ENCODE measurements at regions not wholly inside any gene's neighbourhood (a gene's known extent, or its start where the extent isn't known, plus 50 kb on each side); places are given as distances from the start of the nearest gene placed in this dataset.

DNA sequence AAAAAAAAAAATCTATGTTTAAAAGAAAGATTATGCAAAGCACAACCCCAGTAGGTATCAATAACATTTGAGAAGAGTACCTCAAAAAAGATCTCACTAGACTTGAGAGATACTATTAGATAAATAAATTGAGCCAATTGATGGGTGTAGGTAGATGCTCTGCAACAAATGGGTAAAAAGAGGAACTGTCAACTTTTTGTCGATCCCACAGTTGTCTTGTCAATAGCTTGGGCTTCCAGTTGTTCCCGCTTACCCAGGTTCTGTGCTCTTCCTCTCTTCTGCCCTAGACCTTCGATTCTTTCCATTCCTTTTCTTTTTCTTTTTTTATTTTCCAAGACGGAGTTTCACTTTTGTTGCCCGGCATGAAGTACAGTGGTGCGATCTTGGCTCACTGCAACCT, 226.9 kb downstream of the SOX4 start:
- TF ChIP-seq YY1 (IDR thresholded peaks at IDR 0.05) (no peak), RXRA (IDR thresholded peaks at IDR 0.05) (no peak), ATF3 (IDR thresholded peaks at IDR 0.05) (no peak), FOXA2 (IDR thresholded peaks at IDR 0.05) (no peak), HNF4G (IDR thresholded peaks at IDR 0.05) (no peak), RAD21 (IDR thresholded peaks at IDR 0.05) (no peak), HNF4A (conservative IDR thresholded peaks at IDR 0.05) (no peak), MAX (IDR thresholded peaks at IDR 0.05) (no peak), TAF1 (conservative IDR thresholded peaks at IDR 0.05) (no peak), SP1 (IDR thresholded peaks at IDR 0.05) (no peak), GABPA (IDR thresholded peaks at IDR 0.05 in 1 of 2, conservative IDR thresholded peaks at IDR 0.05 in 1 of 2) (no peak), FOXA1 (IDR thresholded peaks at IDR 0.05) (no peak), NR2F2 (IDR thresholded peaks at IDR 0.05) (no peak), EGR1 (IDR thresholded peaks at IDR 0.05; ENCODE audit: low read depth in 2 of 2) (no peak), JUND (IDR thresholded peaks at IDR 0.05) (no peak)
- TF ChIP-seq, protein P1, sequence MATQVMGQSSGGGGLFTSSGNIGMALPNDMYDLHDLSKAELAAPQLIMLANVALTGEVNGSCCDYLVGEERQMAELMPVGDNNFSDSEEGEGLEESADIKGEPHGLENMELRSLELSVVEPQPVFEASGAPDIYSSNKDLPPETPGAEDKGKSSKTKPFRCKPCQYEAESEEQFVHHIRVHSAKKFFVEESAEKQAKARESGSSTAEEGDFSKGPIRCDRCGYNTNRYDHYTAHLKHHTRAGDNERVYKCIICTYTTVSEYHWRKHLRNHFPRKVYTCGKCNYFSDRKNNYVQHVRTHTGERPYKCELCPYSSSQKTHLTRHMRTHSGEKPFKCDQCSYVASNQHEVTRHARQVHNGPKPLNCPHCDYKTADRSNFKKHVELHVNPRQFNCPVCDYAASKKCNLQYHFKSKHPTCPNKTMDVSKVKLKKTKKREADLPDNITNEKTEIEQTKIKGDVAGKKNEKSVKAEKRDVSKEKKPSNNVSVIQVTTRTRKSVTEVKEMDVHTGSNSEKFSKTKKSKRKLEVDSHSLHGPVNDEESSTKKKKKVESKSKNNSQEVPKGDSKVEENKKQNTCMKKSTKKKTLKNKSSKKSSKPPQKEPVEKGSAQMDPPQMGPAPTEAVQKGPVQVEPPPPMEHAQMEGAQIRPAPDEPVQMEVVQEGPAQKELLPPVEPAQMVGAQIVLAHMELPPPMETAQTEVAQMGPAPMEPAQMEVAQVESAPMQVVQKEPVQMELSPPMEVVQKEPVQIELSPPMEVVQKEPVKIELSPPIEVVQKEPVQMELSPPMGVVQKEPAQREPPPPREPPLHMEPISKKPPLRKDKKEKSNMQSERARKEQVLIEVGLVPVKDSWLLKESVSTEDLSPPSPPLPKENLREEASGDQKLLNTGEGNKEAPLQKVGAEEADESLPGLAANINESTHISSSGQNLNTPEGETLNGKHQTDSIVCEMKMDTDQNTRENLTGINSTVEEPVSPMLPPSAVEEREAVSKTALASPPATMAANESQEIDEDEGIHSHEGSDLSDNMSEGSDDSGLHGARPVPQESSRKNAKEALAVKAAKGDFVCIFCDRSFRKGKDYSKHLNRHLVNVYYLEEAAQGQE (IDR thresholded peaks at IDR 0.05) = no peak
- TF ChIP-seq, protein P2, sequence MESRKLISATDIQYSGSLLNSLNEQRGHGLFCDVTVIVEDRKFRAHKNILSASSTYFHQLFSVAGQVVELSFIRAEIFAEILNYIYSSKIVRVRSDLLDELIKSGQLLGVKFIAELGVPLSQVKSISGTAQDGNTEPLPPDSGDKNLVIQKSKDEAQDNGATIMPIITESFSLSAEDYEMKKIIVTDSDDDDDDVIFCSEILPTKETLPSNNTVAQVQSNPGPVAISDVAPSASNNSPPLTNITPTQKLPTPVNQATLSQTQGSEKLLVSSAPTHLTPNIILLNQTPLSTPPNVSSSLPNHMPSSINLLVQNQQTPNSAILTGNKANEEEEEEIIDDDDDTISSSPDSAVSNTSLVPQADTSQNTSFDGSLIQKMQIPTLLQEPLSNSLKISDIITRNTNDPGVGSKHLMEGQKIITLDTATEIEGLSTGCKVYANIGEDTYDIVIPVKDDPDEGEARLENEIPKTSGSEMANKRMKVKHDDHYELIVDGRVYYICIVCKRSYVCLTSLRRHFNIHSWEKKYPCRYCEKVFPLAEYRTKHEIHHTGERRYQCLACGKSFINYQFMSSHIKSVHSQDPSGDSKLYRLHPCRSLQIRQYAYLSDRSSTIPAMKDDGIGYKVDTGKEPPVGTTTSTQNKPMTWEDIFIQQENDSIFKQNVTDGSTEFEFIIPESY (IDR thresholded peaks at IDR 0.05) = no peak
- TF ChIP-seq, protein P3, sequence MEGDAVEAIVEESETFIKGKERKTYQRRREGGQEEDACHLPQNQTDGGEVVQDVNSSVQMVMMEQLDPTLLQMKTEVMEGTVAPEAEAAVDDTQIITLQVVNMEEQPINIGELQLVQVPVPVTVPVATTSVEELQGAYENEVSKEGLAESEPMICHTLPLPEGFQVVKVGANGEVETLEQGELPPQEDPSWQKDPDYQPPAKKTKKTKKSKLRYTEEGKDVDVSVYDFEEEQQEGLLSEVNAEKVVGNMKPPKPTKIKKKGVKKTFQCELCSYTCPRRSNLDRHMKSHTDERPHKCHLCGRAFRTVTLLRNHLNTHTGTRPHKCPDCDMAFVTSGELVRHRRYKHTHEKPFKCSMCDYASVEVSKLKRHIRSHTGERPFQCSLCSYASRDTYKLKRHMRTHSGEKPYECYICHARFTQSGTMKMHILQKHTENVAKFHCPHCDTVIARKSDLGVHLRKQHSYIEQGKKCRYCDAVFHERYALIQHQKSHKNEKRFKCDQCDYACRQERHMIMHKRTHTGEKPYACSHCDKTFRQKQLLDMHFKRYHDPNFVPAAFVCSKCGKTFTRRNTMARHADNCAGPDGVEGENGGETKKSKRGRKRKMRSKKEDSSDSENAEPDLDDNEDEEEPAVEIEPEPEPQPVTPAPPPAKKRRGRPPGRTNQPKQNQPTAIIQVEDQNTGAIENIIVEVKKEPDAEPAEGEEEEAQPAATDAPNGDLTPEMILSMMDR (IDR thresholded peaks at IDR 0.05; ENCODE audit: low read depth, low read length, missing input control) = no peak
- no peaks in the 10 kb centered on the region for H3K4me1 ChIP-seq (ENCODE audit: control insufficient read depth in 4 of 4, insufficient read depth in 4 of 4, low read length in 3 of 4)
- no peak overlapping the region for H3K9ac ChIP-seq (ENCODE audit: low read depth in 1 of 2, low read length in 2 of 2)
- no peaks in the 10 kb centered on the region for H3K36me3 ChIP-seq (ENCODE audit: control insufficient read depth in 4 of 4, insufficient read depth in 3 of 4, low read depth in 1 of 4, low read length in 3 of 4)
- no peak overlapping the region for H3K27ac ChIP-seq (ENCODE audit: low read depth in 1 of 2, low read length in 2 of 2)
- H3K27me3 ChIP-seq (ENCODE audit: control insufficient read depth in 4 of 4, insufficient read depth in 4 of 4, low read length in 3 of 4) = no peaks in the 10 kb centered on the region
- 95% methylated on average over 6 of the region's 6 CpGs for WGBS
- no peak overlapping the region for H3K4me3 ChIP-seq (ENCODE audit: low read depth in 1 of 3, low read length in 3 of 3)
- no peaks in the 10 kb centered on the region for H3K9me3 ChIP-seq (ENCODE audit: control insufficient read depth in 4 of 4, low read length in 3 of 4)
- DNase-seq (ENCODE audit: low spot score) = no peak
